ENCODE measurements at regions not wholly inside any gene's neighbourhood (a gene's known extent, or its start where the extent isn't known, plus 50 kb on each side); places are given as distances from the start of the nearest gene placed in this dataset.

DNA sequence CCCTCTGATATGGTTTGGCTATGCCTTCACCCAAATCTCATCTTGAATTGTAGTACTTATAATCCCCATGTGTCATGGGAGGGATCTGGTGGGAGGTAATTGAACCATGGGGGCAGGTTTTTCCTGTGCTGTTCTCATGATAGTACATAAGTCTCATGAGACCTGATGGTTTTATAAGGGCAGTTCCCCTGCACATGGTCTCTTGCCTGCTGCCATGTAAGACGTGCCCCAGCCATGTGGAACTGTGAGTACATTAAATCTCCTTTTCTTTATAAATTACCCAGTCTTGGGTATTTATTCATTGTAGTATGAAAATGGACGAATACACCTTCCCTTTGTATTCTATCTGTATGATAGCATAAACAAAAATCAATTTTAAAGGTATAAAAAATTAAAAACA lies 333.4 kb upstream of the FBXO33 start:
- WGBS, 2 donors = 75 to 83% methylated on average over 2 of the region's 2 CpGs
- Histone ChIP-seq H3K27me3 (no peaks in the 10 kb centered on the region), H3K27ac (no peak overlapping the region), H3K36me3 (no peaks in the 10 kb centered on the region), H3K4me1 (no peaks in the 10 kb centered on the region), H3K9me3 (no peaks in the 10 kb centered on the region), H3K4me3 (no peak overlapping the region)
- DNase-seq (ENCODE audit: low spot score in 2 of 2) = no peak
- TF ChIP-seq EP300 (IDR thresholded peaks at IDR 0.05) (no peak), POLR2A (IDR thresholded peaks at IDR 0.05) (no peak)
- TF ChIP-seq, protein P1, sequence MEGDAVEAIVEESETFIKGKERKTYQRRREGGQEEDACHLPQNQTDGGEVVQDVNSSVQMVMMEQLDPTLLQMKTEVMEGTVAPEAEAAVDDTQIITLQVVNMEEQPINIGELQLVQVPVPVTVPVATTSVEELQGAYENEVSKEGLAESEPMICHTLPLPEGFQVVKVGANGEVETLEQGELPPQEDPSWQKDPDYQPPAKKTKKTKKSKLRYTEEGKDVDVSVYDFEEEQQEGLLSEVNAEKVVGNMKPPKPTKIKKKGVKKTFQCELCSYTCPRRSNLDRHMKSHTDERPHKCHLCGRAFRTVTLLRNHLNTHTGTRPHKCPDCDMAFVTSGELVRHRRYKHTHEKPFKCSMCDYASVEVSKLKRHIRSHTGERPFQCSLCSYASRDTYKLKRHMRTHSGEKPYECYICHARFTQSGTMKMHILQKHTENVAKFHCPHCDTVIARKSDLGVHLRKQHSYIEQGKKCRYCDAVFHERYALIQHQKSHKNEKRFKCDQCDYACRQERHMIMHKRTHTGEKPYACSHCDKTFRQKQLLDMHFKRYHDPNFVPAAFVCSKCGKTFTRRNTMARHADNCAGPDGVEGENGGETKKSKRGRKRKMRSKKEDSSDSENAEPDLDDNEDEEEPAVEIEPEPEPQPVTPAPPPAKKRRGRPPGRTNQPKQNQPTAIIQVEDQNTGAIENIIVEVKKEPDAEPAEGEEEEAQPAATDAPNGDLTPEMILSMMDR (IDR thresholded peaks at IDR 0.05) = no peak

DNA sequence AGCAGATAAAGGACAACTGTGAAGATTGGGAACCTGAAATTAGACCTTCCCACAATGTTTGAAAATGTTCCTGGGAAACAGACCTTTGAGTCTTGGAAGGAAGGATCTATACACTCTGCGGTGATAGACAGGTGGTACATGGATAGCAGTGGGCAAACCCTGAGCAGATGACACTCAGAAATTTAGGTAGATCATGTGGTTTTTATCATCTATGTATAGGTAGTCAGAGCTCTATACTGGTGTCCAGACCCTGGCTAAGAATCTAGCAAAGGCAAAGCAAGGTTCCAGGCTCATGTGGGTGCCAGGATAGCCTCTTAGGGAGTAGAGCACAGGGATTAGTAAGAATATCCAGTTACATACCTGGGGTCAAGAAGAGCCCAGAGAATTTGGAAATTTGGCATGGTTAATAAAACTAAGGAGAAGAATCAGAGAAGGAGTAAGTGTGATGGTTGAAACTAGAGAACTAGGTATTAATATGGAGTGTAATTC lies 331.2 kb upstream of the FBXO33 start:
- no peaks in the 10 kb centered on the region for H3K27me3 ChIP-seq
- no peaks in the 10 kb centered on the region for H3K4me1 ChIP-seq
- H3K36me3 ChIP-seq = no peaks in the 10 kb centered on the region
- no peaks in the 10 kb centered on the region for H3K9me3 ChIP-seq
- no peak overlapping the region for H3K4me3 ChIP-seq
- 96 to 100% methylated on average over 1 of the region's 1 CpG for WGBS, 2 donors
- H3K27ac ChIP-seq = no peak overlapping the region
- no peak for TF ChIP-seq POLR2A (IDR thresholded peaks at IDR 0.05)
- TF ChIP-seq, protein P1 (IDR thresholded peaks at IDR 0.05) = no peak
- TF ChIP-seq EP300 (IDR thresholded peaks at IDR 0.05) = no peak
- no peak for DNase-seq (ENCODE audit: low spot score in 2 of 2)

DNA sequence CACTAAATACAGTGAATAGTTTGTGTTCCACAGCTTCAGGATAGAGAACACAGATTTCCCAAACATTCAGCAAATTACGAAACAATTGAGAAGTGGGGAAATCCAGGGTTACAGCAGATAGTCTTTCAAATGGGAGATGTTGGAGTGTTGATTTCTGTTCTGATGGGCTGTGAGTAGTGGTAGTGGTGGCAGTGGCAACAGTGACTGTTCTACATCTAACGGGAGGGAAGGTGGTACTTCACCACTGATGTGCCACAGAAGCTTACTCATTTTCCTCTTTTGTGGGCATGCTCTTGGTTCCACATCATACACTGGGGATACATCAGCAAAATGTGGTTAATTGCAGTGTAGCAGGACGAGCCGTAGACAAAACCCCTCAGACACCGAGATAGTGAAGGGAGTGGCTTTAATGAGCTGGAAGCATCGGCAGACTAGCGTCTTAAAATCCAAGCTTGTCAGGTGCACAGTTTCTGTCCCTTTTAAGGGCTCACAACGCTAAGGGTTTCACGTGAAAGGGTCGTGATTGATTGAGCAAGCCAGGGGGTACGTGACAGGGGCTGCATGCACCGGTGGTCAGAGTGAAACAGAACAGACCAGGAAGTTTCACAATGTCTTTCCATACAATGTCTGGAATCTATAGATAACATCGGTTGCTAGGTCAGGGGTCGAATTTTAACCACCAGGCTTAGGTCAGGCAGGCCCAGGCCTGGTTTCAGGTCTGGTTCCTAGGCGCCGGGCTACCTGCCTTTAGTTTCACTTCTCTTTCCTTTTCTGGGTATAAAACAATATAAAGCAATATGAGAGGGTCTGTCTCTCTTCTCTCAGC lies 330.6 kb upstream of the FBXO33 start:
- no peaks in the 10 kb centered on the region for H3K36me3 ChIP-seq
- no peak overlapping the region for H3K4me3 ChIP-seq
- TF ChIP-seq EP300 (IDR thresholded peaks at IDR 0.05) = no peak
- TF ChIP-seq POLR2A (IDR thresholded peaks at IDR 0.05) = no peak
- TF ChIP-seq, protein P1 (IDR thresholded peaks at IDR 0.05) = no peak
- DNase-seq (ENCODE audit: low spot score in 2 of 2) = no peak
- H3K9me3 ChIP-seq = no peaks in the 10 kb centered on the region
- 70 to 71% methylated on average over 16 of the region's 16 CpGs for WGBS, 2 donors
- H3K4me1 ChIP-seq = no peaks in the 10 kb centered on the region
- H3K27me3 ChIP-seq = no peaks in the 10 kb centered on the region
- no peak overlapping the region for H3K27ac ChIP-seq

DNA sequence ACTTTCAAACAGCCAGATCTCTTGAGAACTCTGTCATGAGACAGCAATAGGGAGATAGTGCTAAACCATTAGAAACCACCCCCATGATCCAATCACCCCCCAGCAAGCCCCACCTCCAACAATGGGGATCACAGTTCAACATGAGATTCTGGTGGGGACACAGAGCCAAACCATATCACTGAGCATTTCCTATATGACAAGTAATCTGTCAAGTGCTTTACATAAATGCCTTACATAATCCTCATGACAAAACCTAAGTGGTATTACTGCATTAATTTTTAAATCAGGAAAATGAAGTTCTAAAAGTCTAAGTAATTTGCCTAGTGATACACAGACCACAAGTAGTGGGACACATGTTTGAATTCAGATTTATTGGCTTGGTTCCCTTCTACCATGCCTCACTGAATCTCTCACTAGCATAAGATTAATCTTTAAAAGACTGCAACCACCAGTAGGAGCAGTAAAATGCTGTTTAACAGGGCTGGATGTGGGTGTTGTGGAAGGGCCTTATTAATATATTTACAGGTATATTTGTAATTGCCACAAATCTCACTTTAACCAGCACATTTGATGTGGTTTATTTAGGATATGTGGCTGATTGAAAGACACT lies 323.1 kb upstream of the FBXO33 start:
- DNase-seq (ENCODE audit: low spot score in 2 of 2) = no peak
- no peak for TF ChIP-seq EP300 (IDR thresholded peaks at IDR 0.05)
- TF ChIP-seq POLR2A (IDR thresholded peaks at IDR 0.05) = no peak
- TF ChIP-seq, protein P1 (IDR thresholded peaks at IDR 0.05) = no peak
- Histone ChIP-seq H3K27me3 (no peaks in the 10 kb centered on the region), H3K4me1 (no peaks in the 10 kb centered on the region), H3K36me3 (no peaks in the 10 kb centered on the region), H3K27ac (no peak overlapping the region), H3K4me3 (no peak overlapping the region), H3K9me3 (no peaks in the 10 kb centered on the region)

DNA sequence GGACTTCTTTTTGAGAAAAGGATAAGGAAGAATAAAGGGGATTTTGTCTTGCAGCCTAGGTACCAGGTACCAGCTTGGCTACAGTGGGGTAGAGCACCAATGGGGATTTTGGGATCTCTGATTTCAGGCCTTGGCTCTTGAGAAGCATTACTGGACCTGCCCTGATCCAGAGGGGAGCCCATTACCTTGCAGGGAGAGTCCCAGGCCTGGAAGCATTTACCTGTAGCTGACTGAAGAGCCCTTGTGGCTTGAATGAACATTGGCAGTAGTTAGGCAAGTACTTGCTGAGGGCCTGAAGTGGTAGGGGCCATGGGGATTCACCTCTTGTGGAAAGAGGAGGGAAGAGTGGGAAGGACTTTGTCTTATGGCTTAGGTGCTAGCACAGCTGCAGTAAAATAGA lies 308.2 kb upstream of the FBXO33 start:
- Histone ChIP-seq H3K4me3 (no peak overlapping the region), H3K36me3 (no peaks in the 10 kb centered on the region), H3K9me3 (no peaks in the 10 kb centered on the region), H3K27ac (no peak overlapping the region), H3K4me1 (no peaks in the 10 kb centered on the region), H3K27me3 (no peaks in the 10 kb centered on the region)
- no peak for DNase-seq (ENCODE audit: low spot score in 2 of 2)
- TF ChIP-seq EP300 (IDR thresholded peaks at IDR 0.05) (no peak), POLR2A (IDR thresholded peaks at IDR 0.05) (no peak)
- TF ChIP-seq, protein P1 (IDR thresholded peaks at IDR 0.05) = no peak
